Stimulated activated CD4-positive, alpha-beta T cell treated with anti-CD3 and anti-CD28 coated beads, TNF-alpha, amount 100 ng/mL, for 1 hour (primary cell): ENCODE measurements at regions not wholly inside any gene's neighbourhood (a gene's known extent, or its start where the extent isn't known, plus 50 kb on each side); places are given as distances from the start of the nearest gene placed in this dataset.

Source experiments
- DNase-seq, 3 donors: peaks; one replicate each; pipeline ENCODE4 v3.0.0-alpha.2; 2020; ENCODE audit warnings: low read depth in 3 of 3, low spot score in 1 of 3

DNA sequence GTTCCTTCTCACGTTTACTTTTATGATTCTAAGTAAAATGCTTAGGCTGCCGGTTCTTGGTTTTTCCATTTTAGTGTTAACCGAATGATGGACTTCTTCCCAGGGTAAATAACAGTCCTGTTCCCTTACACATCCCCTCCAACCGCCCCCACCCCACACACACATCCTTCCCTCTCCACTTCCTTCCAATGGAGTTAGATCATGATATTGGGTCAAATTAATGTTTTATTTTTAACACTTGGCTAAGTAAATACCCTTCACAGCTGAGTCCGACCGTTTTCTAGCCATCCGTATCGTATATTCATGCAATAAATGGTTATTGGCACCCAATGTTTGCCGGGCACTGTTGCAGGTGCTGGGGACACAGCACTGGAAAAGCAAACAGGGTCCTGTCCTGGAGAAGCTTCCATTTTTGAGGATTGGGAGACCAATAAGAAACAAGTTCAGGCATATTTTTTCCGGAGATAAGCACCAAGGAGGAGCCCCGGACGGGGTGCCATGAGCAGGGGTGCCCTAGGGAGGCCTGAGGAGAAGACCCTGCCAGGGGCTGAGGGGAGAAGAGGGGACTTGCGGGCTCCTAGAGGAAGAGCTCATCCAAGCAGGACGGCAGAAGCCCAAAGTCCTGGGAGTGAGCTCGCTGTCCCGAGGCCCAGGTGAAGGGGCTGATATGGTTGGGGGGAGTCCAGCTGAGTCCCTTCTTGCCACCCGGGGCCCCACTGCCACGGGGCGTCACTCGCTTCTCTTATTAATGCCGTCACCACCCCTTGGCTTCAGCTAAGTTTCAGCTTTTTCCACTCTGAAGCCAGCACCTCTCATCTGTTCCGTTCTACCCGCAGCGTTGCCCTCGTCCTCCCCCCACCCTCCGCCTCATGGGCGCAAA is 126.0 kb upstream of the RET start:
- no peak for DNase-seq

DNA sequence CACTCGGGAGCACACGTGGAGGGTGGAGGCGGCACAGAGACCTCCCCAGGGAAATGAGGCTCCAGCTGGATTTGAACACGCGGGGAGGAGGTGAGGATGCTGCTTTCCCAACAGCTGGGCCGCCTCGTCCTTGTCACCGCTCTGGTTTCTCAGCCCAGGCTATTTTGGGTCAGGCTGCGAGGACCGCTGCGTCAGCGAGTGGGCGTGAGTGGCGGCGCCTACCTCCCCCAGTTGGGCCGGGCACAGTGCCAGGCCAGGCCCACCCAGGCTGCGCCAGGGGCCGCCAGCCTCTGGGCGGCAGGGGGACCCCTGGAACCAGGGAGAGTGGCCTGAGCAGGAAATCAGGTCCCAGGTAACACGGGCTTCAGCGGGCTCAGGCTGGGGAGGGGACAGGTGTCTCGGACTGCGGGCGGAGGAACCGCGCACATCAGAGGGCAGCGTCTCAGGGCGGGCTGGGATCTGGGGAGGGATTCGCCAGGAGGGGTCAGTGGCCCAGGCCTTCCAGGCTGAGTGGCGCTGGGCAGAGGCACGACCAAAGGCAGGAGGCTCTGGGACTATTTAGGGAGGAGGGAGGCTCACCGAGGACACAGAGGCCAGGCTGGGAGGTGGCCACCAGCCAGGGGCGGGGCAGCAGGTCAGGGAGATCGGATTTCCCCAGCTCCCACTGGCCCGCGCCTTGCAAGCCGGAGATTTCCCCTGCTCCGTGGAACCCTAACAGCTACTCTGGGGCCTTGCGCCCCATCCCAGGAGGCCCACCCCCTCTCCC is 125.2 kb upstream of the RET start:
- no peak for DNase-seq

DNA sequence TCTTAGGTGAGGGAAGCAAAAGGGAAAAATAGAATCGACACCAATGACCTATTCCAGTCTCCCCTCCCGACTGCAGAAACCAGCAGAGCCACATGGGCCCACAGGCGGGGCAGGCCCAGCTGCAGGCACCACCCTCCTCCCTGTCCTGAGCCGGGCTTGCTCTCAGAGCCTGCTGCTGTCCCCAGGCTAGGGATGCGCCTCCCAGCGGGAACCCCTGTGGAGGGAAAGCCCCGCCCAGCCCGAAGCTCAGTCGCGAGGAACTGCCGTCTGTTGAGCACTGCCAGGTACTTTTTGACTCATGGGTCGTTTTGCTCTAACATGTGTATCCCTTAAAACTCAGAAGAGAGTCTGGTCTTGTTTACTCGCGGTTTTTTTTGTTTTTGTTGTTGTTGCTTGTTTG is 124.5 kb upstream of the RET start:
- no peak for DNase-seq

DNA sequence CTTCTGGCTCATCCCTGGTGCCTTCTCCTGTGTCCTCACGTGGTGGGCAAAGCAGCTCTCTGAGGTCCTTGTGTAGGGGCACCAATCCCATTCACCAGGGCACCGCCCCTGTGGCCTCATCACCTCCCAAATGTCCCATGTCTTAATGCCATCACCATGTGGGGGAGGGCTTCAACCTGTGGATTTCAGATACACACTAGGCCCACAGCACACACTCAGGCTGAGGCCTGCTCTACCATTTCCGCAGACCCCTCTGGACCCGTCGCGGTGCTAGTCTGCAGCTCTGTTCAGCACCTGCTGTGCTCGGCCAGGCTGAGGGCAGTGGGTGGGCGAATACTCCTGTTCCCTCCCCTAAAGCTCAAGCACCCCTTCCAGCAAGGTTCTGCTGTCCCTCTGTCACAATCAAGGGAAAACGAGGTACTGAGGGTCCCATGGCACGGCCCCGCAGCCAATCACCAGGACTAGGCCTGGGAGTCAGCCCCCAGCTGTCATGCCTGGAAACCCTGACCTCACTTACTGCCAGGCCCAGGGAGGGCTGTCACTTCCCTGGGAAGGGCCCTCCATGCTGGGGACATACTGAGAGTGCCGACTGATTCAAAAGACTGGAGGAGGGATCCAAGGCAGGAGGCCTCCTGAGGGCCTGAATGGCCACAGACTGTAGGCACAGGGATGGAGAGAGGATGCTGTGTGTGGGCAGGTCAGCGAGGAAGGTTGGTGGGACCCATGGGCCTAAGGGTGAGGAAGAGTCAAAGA is 123.8 kb upstream of the RET start:
- no peak for DNase-seq

DNA sequence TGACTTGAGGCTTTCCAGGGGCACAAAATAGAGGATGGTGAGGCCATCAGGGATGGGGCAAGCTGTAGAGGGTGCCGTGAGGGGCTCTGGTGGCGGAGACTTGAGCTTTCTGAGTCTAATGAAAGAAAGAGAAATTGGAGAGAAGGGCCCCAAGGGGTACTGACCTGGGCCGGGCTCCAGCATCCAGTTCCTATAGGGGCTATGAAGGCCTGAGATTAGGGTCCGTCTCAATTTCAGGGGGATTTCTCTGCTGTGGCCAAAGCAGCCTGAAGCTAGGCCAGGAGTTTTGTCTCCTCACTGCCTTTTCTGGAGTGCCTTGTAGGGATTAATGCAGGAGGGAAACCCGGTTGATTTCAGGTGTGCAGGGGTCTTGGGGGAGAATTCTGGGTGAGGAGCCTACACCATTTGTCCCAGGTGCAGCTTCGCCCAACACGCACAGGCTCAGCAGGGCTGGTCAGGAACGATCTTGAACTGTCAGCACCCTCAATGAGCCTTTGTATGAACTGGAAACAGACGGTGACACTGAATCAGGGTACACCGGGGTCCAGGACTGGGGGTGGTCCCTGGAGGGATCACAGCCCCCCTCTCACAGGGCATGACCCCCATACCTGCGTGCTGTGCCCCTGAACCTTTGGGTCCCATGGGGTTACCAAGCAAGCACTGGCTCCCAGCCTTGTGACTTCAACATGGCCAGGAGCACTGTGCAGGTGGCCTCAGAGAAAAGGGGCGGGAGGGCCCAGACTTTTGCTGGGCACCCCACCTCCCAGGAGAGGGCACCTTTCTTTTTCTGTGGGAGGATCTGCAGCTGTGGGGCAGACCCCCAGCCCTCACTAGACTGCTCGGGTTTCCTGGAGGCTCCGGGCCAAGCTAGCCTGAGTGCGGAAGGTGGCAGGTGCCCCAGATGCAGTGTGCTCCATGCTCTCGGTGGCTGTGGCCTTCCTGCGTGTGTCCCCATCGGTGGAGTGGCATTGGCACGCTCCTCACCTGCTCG is 122.9 kb upstream of the RET start:
- no peak for DNase-seq

DNA sequence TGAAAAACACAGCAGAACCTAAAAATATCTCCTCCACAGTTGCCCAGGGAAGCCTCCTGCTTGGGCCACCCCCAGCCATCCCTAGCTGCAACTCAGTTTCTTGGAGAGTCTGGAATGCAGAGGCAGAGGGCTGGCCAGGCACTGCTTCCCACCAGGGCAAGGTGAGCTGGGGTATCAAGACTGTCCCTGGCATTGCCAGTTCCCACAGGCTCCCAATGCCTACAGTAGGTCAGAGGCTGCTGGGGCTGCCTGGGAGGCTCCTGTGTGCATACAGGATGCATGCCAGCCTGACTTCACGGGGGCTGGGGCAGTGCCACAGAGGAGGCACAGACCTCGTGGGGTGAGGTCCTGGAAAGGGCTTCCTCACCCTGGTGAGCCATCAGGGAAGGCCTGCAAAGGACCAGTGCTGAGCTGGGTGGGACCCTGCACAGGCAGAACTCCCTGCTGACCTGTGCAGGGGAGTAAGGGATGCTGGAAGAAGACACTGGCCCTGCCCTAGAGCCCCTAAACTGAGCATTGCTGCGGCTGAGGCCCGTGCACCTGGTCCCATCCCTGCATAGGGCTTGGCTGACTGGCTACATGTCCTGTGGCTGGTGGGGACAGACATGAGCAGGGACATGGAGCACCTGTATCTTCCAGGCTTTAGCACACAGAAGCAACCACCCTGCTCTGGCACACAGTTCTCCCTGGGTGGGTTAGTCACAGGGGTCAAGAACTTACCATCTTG is 121.9 kb upstream of the RET start:
- no peak for DNase-seq

DNA sequence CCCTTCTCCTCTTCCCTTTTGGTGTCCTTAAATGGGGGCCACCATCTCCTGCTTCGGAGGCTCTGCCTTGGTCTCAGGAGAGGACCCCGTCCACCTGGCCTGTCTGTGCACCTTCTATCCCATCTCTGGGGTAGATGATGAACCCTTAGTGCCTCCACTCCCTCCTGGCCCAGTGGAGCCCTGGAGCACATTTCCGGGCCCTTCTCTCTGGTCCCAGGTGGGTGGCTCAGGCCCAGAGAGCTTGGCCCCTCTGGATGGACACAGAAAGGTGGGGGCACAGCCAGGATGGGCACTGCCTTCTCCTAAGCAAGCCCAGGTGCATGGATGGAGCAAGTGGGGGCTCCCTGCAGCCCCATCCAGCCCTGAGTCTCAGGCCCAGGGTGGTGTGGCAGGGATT is 121.4 kb upstream of the RET start:
- DNase-seq = no peak

DNA sequence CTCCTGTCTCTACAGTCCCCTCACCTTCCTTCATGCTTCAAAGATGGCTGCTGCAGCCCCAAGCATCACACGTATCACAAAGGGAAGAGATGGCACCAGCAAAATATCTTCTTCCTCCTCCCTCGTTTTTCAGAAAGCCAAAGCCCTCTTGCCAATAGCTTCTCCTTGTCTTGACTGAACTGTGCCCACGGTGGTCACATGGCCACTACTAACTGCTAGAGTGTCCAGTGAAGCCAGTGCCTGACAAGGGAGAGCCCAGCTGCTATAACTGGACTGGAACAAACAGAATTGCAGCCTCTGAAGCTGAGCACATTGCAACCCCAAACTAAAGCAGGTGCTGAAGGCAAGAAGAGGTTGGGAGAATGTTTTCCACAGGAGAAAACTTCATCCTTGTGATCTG is 120.8 kb upstream of the RET start:
- DNase-seq = no peak

DNA sequence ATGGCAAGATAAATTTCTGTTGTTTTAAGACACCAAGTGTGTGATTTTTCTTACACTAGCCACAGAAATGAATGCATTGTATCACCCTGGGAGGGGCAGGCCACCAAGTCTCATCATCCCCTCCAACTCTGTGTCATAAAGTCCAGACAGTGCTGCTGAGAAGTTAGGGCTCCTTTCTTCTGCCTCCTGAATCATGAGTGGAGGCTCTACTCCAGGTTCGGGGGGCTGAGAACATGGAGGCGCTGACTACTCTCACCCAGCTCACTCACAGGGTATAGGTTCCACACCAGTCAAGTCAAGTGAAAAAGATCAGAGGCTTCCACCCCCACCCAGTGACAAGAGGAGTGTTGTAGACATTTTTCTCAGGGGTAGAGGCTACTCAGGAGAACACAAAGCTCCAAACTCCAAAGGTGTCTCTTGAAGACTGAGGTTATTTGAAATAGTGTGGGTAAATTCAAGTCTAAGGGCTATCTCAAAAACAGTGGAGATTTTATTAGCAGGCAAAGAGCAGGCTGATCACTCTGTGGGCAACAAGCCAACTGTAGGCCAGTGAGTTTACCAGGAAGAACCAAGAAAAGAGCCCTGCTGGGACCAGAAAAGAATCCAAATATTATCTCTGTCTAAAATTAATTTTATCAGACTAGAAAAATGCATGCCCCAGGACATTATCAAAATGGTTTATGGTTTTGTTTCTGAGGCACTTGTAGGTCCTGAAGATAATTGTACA is 118.6 kb upstream of the RET start:
- DNase-seq = no peak

DNA sequence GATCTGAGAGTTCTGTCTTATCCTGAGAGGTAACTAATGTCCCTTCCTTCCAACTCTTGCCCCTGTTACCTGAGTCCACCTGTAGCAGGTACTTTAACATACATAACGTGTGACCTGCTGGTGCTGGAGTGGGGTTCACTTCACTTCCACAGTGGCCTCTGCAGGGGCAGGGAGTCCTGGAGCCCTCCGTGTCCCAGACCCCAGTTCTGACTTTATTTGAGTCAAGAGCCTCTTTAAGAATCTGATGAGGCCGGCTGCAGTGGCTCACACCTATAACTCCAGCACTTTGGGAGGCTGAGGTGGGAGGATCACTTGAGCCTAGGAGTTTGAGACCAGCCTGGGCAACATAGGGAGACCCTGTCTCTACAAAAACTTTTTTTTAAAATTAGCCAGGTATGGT is 117.0 kb upstream of the RET start:
- no peak for DNase-seq

DNA sequence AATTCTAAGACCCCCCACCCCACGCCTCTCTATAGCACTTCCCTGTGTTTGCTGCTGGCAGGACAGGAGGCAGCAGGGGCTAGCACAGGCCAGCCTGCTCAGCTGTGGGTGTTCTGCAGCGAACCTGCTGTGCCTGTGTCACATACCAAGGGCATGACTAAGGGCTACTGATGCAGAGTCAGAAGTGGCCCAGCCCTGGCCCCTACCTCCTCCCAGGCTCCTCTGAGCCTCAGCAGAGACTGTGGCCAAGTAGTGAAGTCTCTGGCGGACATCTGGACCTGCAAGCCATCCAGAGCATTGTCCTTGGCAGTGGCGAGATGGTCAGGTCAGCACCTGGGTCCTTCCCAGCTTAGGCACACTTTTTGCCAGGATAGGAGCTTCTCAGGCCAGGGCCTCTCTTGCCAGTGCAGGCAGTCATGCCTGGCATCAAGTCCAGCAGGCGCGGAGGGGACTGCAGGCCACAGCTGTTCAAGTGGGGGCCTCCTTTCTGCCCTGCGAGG is 116.3 kb upstream of the RET start:
- no peak for DNase-seq

DNA sequence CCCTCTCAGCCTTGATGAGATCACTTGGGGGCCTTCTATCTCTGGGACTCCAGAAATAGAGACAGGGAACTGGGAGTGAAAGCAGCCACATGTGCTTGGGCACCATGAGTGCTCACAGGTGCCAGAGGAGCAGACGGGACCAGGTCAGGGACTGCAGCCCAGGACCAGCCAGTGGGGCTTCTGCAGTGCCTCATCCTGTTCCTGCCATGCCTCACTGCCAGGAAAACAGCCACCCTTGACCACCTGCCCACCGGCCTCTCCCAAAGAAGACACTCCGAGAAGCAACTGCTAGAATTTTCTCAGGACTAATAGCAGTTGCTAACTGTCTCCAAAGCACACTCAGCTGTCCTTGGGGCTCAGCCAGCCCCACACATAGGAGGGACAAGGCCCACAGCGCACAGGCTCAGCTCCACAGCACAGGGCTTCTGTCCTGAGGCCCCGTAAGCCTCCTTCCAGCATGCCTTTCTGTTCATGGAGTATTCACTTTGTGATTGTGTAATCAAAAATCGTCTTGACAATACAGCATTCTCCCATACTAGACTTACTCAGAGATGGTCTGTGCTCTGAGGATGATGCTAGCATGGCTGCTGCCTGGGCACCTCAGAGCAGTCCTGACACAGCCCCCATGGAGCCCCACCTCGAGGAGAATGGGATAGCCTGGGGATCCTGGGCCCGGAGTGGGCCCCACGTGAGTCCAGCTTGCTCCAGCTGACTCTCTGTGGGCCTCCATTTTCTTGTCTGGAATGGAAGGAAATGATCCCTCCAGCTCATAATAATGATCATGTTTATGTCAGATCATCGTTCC is 115.7 kb upstream of the RET start:
- DNase-seq = no peak

DNA sequence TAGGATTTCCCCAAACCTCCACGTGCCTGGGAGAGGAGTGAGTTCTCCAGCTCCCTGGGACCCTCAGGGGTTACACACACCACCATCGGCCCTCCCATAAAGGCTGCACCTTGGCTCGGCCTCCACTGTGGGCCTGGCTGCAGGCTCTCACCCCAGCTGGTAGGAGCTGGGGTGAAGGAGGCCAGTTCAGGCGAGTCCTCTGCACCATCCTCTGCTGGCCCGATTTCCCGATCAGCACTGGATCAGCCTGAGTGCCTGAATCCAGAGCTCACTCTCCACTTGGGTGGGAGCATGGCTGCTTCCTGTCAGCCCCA is 115.1 kb upstream of the RET start:
- no peak for DNase-seq

DNA sequence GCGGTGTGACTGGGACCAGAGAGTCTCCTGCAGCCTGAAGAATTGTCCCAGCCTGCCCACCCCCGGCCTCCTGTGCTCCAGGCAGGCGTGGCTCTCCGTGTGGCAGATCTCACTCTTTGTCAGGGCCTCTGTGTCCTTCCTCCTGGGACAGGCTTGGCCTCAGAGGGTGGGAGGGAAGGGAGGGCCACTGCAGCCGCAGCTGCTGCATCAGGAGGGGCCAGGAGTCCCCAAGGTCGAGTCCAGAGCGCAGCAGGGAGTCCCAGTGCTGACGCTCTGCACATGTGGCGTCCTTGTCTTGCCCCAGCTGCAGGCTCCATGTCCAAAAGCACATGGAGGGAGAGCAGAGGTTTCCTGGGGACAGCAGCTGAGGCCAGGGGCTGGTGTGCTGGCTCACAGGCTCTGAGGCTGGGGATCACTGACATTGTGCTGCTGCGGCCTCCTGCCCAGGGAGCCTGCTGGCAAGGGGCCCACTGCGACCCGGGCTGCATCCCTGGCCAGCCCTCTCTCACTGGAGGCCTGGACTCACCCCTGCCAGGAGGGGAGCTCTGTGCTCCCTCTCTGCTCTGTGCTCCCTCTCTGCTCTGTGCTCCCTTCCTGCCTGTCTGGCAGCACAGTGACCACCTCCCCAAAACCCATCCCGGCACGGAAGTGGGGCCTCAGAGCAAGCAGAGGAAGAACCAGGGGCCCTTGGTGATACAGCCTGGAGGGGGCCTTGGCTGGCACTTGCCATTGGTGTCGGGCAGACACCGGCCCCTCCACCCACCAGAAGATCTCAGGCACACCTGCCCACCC is 114.6 kb upstream of the RET start:
- no peak for DNase-seq

DNA sequence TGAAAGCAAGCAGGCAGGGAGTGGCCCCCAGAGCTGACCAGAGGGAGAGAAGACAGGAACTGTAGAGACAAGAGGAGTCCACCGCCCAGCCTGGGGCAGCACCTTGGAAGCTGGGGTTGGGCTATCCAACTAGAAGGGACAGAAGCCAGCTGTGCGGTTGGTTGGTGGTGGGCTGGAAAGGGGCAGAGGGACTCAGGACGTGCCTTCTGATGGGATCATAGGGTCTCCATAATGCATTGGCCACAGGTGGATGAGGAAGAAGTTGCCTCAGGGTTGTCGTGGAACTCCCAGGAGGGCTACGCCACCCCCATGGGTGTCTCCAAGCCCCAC is 114.0 kb upstream of the RET start:
- no peak for DNase-seq

DNA sequence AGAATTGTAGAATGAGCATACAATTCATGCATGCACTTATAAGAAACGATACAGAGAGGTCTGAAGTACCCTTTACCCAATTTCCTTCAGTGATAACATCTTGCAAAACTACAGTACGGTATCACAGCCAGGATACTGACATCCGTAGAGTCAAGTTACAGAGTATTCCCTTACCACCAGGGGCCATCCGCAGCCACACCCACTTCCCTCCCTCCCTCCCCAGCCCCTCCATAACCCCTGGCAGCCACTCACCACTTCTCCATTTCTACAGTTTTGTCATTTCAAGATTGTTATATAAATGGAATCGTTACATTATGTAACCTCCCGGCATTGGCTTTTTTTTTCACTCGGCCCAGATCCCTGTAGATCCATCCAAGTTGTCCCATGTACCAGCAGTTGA is 113.6 kb upstream of the RET start:
- no peak for DNase-seq

DNA sequence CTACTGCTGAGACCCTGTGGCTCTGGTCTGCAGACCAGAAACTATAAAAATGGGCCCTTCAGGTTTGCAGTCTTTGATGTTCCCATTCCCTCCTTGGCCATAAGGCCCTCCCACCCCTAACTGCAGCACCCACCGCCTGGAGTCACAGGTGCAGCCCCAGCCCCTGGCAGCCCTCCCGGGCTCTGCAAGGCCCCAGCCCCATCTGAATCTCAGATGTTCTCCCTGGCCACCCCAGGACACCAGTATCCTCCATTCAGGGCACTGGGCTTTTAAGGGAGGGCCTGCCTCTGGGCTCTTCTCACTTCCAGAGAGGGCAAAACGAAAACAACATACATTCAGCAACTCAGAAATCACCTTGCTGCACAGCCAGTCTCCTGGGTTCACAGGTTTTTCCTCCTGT is 107.7 kb upstream of the RET start:
- no peak for DNase-seq

DNA sequence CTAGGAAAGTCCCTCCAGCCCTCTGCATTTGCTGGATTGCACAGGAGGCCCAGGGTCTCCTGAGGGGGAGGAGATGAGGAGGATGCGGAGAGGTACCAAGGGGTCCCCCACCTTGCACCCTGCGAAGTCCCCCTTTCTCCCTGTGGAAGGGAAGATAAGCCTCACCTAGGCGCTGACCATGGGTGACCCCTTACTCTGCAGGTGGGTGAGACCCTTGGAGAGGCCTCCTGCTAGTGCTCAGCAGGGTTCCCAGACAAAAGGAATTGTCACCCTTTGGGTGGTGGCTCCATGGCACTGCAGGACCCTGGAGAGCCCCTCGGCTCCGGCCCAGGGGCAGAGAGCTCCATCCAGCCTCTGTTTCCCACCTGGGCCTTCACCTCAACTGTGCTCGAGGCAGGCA is 107.0 kb upstream of the RET start:
- DNase-seq = no peak
